Mesendoderm (in vitro differentiated cells): ENCODE measurements at regions not wholly inside any gene's neighbourhood (a gene's known extent, or its start where the extent isn't known, plus 50 kb on each side); places are given as distances from the start of the nearest gene placed in this dataset.

Source experiments
- DNase-seq: peaks from one replicate; pipeline ENCODE4 v3.0.0; 2013
- H2AK5ac ChIP-seq: 2 replicates; pipeline ENCODE4 v1.6.1; 2013; ENCODE audit warnings: low read length, inconsistent platforms
- H2BK120ac ChIP-seq: 2 replicates; pipeline ENCODE4 v1.6.1; 2013; ENCODE audit warnings: low read depth, mild to moderate bottlenecking, low read length, moderate library complexity, mixed read lengths
- H2BK15ac ChIP-seq: replicated peaks from 2 replicates; pipeline ENCODE4 v1.6.1; 2013; ENCODE audit warnings: low read depth, mild to moderate bottlenecking, moderate library complexity
- H2BK5ac ChIP-seq: 2 replicates; pipeline ENCODE4 v1.6.1; 2013; ENCODE audit warnings: low read length, inconsistent platforms
- H3K18ac ChIP-seq: 2 replicates; pipeline ENCODE4 v1.6.1; 2013; ENCODE audit warnings: mild to moderate bottlenecking, low read length, mixed read lengths
- H3K23ac ChIP-seq: one replicate; pipeline ENCODE4 v1.6.1; 2013; ENCODE audit warnings: low read length
- H3K27ac ChIP-seq: 2 replicates; pipeline ENCODE4 v1.5.1; 2013; ENCODE audit warnings: low read depth, mild to moderate bottlenecking, inconsistent platforms, low read length, moderate library complexity
- H3K27me3 ChIP-seq: 2 replicates; pipeline ENCODE4 v1.6.1; 2013; ENCODE audit warnings: low read length, control low read depth, mild to moderate bottlenecking, inconsistent platforms; ENCODE audit not compliant: insufficient read depth, poor library complexity
- H3K36me3 ChIP-seq: 2 replicates; pipeline ENCODE4 v1.6.1; 2013; ENCODE audit warnings: low read length, inconsistent platforms; ENCODE audit not compliant: control insufficient read depth, insufficient read depth
- H3K4ac ChIP-seq: one replicate; pipeline ENCODE4 v1.6.1; 2013; ENCODE audit warnings: low read depth, mild to moderate bottlenecking, low read length, moderate library complexity
- H3K4me1 ChIP-seq: 2 replicates; pipeline ENCODE4 v1.6.1; 2013; ENCODE audit warnings: low read depth, low read length, inconsistent platforms; ENCODE audit not compliant: control insufficient read depth
- H3K4me2 ChIP-seq: 2 replicates; pipeline ENCODE4 v1.6.1; 2013; ENCODE audit warnings: low read length
- H3K4me3 ChIP-seq: 2 replicates; pipeline ENCODE4 v1.5.1; 2013; ENCODE audit warnings: mild to moderate bottlenecking, low read length
- H3K56ac ChIP-seq: one replicate; pipeline ENCODE4 v1.6.1; 2013; ENCODE audit warnings: low read length
- H3K79me1 ChIP-seq: 2 replicates; pipeline ENCODE4 v1.6.1; 2013; ENCODE audit warnings: low read length, inconsistent platforms
- H3K79me2 ChIP-seq: 2 replicates; pipeline ENCODE4 v1.6.1; 2013; ENCODE audit warnings: mild to moderate bottlenecking, low read length; ENCODE audit not compliant: control insufficient read depth, insufficient read depth
- H3K9ac ChIP-seq: 2 replicates; pipeline ENCODE4 v1.6.1; 2013; ENCODE audit warnings: low read length, inconsistent platforms
- H4K5ac ChIP-seq: one replicate; pipeline ENCODE4 v1.6.1; 2013; ENCODE audit warnings: low read length
- H4K8ac ChIP-seq: one replicate; pipeline ENCODE4 v1.6.1; 2013; ENCODE audit warnings: low read depth, mild to moderate bottlenecking, control low read depth, low read length, moderate library complexity
- WGBS: extraction: QIAGEN DNeasy Blood & Tissue Kit; methylation state at CpG from one replicate; pipeline ENCODE4 v1.1.7; 2013; ENCODE audit warnings: low lambda C conversion rate, missing lambda C conversion rate; ENCODE audit not compliant: insufficient coverage; ENCODE audit errors: extremely low coverage; 5-methylcytosine and 5-hydroxymethylcytosine counted together

- Histone ChIP-seq H3K56ac (no peak overlapping the region), H3K27me3 (no peaks in the 10 kb centered on the region), H2AK5ac (no peak overlapping the region), H3K27ac (no peak overlapping the region), H4K5ac (no peak overlapping the region), H2BK5ac (no peak overlapping the region), H2BK120ac (no peak overlapping the region), H3K23ac (no peak overlapping the region), H3K79me1 (no peaks in the 10 kb centered on the region), H3K4me1 (no peaks in the 10 kb centered on the region), H3K4me3 (no peak overlapping the region), H3K9ac (no peak overlapping the region), H2BK15ac (no peak overlapping the region), H3K36me3 (no peaks in the 10 kb centered on the region), H3K79me2 (no peaks in the 10 kb centered on the region), H3K4ac (no peak overlapping the region), H3K18ac (no peak overlapping the region), H3K4me2 (no peak overlapping the region), H4K8ac (no peak overlapping the region)
- no CpG with 5 or more reads among the region's 2 CpGs for WGBS
- no peak for DNase-seq
Measured at GRCh38 chr18:42338683-42339082, 383.6 kb downstream of the PIK3C3 start.

DNA sequence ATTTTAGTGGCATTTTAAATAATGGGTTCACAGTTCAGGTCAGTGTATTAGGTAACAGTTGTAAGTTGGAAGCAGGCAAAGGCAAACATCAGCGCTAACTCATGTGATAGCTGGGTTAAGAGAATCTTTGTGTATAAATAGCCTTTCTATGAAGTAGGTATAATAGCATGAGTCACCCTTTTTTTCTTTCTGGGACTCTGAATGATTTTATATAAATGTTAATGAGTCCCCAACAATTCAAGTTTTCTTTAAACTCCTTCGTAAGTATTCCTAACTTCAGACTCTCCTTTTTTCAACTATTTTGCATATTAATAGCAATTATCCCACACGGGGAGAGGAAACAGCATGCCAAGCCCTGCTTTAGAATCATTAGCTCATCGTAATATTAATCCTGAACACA, 384.3 kb downstream of the PIK3C3 start:
- Histone ChIP-seq H2BK5ac (no peak overlapping the region), H3K79me2 (no peaks in the 10 kb centered on the region), H3K23ac (no peak overlapping the region), H2AK5ac (no peak overlapping the region), H3K4me2 (no peak overlapping the region), H4K8ac (no peak overlapping the region), H2BK15ac (no peak overlapping the region), H3K18ac (no peak overlapping the region), H3K27me3 (no peaks in the 10 kb centered on the region), H4K5ac (no peak overlapping the region), H3K79me1 (no peaks in the 10 kb centered on the region), H3K4me3 (no peak overlapping the region), H3K4ac (no peak overlapping the region), H3K36me3 (no peaks in the 10 kb centered on the region), H2BK120ac (no peak overlapping the region), H3K56ac (no peak overlapping the region), H3K4me1 (no peaks in the 10 kb centered on the region), H3K27ac (no peak overlapping the region), H3K9ac (no peak overlapping the region)
- no CpG with 5 or more reads among the region's 4 CpGs for WGBS
- no peak for DNase-seq

GRCh38 chr18:42340423-42341009, 385.5 kb downstream of the PIK3C3 start:
- no peak overlapping the region for H3K23ac ChIP-seq
- no peak for DNase-seq
- H3K4ac ChIP-seq = no peak overlapping the region
- no peaks in the 10 kb centered on the region for H3K27me3 ChIP-seq
- no peak overlapping the region for H2BK120ac ChIP-seq
- H3K56ac ChIP-seq = no peak overlapping the region
- H4K5ac ChIP-seq = no peak overlapping the region
- no peak overlapping the region for H3K9ac ChIP-seq
- H3K18ac ChIP-seq = no peak overlapping the region
- H4K8ac ChIP-seq = no peak overlapping the region
- H3K79me1 ChIP-seq = no peaks in the 10 kb centered on the region
- no peak overlapping the region for H3K27ac ChIP-seq
- no peaks in the 10 kb centered on the region for H3K79me2 ChIP-seq
- no peaks in the 10 kb centered on the region for H3K4me1 ChIP-seq
- no peak overlapping the region for H2AK5ac ChIP-seq
- no CpG with 5 or more reads among the region's 3 CpGs for WGBS
- no peak overlapping the region for H3K4me3 ChIP-seq
- H3K4me2 ChIP-seq = no peak overlapping the region
- H3K36me3 ChIP-seq = no peaks in the 10 kb centered on the region
- H2BK5ac ChIP-seq = no peak overlapping the region
- H2BK15ac ChIP-seq = no peak overlapping the region

- no peak overlapping the region for H3K18ac ChIP-seq
- H3K56ac ChIP-seq = no peak overlapping the region
- no peak overlapping the region for H2BK120ac ChIP-seq
- H3K79me2 ChIP-seq = no peaks in the 10 kb centered on the region
- H3K9ac ChIP-seq = no peak overlapping the region
- no peak overlapping the region for H4K5ac ChIP-seq
- no peak for DNase-seq
- H4K8ac ChIP-seq = no peak overlapping the region
- H2AK5ac ChIP-seq = no peak overlapping the region
- H3K27me3 ChIP-seq = no peaks in the 10 kb centered on the region
- H3K36me3 ChIP-seq = no peaks in the 10 kb centered on the region
- no peak overlapping the region for H3K4ac ChIP-seq
- no CpG with 5 or more reads among the region's 1 CpG for WGBS
- no peak overlapping the region for H3K4me3 ChIP-seq
- no peaks in the 10 kb centered on the region for H3K4me1 ChIP-seq
- no peak overlapping the region for H3K4me2 ChIP-seq
- no peak overlapping the region for H3K27ac ChIP-seq
- H2BK15ac ChIP-seq = no peak overlapping the region
- H3K23ac ChIP-seq = no peak overlapping the region
- H3K79me1 ChIP-seq = no peaks in the 10 kb centered on the region
- H2BK5ac ChIP-seq = no peak overlapping the region
Measured at GRCh38 chr18:42341423-42341822, 386.4 kb downstream of the PIK3C3 start.

DNA sequence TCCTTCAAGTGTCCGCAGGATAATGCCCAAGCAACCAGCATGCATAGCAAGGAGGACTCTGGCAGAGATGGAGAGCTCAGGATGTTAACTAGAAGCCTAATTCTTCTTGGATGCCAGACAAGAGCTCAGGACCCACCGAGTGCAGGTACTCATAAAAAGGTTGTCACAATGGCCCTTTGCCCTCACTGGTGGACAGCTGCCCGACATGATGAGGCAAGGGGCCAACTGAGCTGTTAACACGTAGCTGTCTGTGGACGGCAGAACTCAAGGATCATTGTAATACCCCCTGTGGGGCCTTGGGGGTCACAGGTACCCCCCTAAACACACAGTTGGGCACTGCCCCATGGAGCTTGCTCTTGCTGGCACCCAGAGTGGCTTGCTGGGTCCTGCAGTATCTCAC, 393.7 kb downstream of the PIK3C3 start:
- no peaks in the 10 kb centered on the region for H3K27me3 ChIP-seq
- no peak overlapping the region for H3K18ac ChIP-seq
- no peak overlapping the region for H2BK15ac ChIP-seq
- H3K4me1 ChIP-seq = no peaks in the 10 kb centered on the region
- no CpG with 5 or more reads among the region's 5 CpGs for WGBS
- no peak overlapping the region for H2AK5ac ChIP-seq
- no peak overlapping the region for H3K4me3 ChIP-seq
- H3K79me2 ChIP-seq = no peaks in the 10 kb centered on the region
- no peak overlapping the region for H4K8ac ChIP-seq
- H3K79me1 ChIP-seq = no peaks in the 10 kb centered on the region
- no peak overlapping the region for H2BK120ac ChIP-seq
- H3K36me3 ChIP-seq = no peaks in the 10 kb centered on the region
- DNase-seq = no peak
- H4K5ac ChIP-seq = no peak overlapping the region
- no peak overlapping the region for H3K9ac ChIP-seq
- no peak overlapping the region for H3K56ac ChIP-seq
- H3K23ac ChIP-seq = no peak overlapping the region
- no peak overlapping the region for H3K4me2 ChIP-seq
- H3K27ac ChIP-seq = no peak overlapping the region
- no peak overlapping the region for H3K4ac ChIP-seq
- H2BK5ac ChIP-seq = no peak overlapping the region

DNA sequence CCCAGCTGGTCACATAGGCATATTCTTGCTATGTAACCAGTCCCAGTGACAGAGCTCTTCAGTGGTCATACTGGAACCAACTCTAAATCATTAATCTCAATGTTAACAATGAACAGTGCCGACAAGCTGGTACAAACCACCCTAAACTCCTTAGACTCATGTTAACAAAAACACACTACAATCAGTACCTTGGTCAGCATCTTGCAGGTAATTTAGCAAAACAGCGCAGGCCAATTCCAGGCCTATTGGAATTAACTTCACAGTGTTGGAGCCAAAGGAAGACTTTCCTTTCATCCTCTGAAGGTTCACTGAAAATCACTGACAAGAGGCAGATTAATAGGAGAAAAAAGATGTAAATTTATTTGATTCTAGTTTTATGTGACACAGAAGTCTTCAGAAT, 396.4 kb downstream of the PIK3C3 start:
- no peak overlapping the region for H3K56ac ChIP-seq
- H3K36me3 ChIP-seq = no peaks in the 10 kb centered on the region
- no peak overlapping the region for H3K27ac ChIP-seq
- no peaks in the 10 kb centered on the region for H3K79me2 ChIP-seq
- no peak overlapping the region for H3K9ac ChIP-seq
- no peak overlapping the region for H3K4me2 ChIP-seq
- WGBS = no CpG with 5 or more reads among the region's 2 CpGs
- no peak overlapping the region for H4K5ac ChIP-seq
- no peak overlapping the region for H2BK15ac ChIP-seq
- H3K18ac ChIP-seq = no peak overlapping the region
- H2BK120ac ChIP-seq = no peak overlapping the region
- H3K4ac ChIP-seq = no peak overlapping the region
- H3K79me1 ChIP-seq = no peaks in the 10 kb centered on the region
- no peak overlapping the region for H2AK5ac ChIP-seq
- H3K4me1 ChIP-seq = no peaks in the 10 kb centered on the region
- H3K4me3 ChIP-seq = no peak overlapping the region
- no peaks in the 10 kb centered on the region for H3K27me3 ChIP-seq
- no peak for DNase-seq
- no peak overlapping the region for H4K8ac ChIP-seq
- no peak overlapping the region for H2BK5ac ChIP-seq
- no peak overlapping the region for H3K23ac ChIP-seq
